ENCODE measurements at regions not wholly inside any gene's neighbourhood (a gene's known extent, or its start where the extent isn't known, plus 50 kb on each side); places are given as distances from the start of the nearest gene placed in this dataset.

DNA sequence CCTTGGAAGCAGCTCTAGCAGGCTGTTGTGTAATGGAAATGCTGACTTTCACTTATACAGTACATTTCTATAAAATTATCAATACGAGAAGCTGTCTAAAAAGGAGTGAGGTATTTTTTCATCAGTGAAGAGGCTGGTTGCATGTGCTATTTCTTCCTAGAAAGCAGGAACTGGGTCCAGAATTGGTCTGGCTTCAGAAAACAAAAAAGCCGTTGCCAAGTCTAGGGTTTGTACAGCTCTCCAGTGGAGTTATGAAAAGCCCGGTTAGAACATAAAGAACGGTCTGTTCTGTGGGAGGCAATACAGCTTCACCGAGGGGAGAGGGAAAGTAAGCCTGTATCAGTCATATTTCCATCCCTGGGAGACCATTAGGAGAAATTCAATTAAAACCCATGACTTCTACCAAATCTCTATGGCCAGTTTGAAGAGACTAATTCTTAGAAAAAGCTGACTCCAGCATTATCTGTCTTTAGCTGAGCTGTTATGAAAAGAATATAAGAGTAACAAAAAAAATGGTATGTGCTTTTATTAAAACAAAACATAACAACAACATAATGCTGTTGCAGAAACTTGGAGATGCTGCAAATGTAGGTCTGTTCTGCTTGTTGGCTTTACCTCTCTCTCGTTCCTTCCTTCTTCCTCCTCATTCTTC is 217.0 kb downstream of the CMPK2 start:
- DNase-seq = no peak

DNA sequence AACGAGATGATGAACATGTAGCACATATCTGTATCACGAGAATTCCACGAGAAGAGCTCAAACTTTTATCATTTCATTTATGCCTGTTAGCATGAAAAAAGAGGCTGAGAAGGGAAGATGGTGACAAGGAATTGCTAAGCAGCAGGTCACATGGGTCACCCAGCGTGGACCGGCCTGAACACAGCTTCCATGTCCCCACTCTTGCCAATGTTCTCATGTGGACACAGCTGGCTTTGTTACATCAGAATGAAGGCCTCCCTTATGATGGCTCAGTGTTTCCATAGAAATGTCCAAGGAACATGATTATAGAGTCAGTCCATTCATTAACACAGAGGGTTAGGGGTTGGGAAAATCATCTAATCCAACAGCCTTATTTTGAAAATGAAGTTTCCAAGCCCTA is 215.4 kb downstream of the CMPK2 start:
- DNase-seq = no peak

DNA sequence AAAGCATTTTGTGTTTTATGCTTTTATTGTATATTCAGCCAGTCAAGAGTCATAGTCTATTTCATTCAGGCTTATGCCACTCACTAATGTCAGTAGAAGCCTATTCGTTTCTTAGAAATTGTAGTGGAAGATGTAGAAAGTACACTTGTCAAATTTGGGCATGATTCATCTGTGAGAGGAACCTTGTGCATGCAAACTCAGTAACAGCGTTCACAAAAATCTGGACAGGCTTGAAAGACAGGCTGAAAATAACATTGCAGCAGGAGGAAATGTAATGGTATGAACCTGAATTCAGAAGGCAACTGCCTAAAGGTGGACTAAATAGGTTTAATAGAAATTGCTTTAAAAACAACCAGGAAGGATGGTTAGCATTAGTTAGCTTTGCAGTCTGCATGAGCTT is 213.5 kb downstream of the CMPK2 start:
- DNase-seq = no peak

DNA sequence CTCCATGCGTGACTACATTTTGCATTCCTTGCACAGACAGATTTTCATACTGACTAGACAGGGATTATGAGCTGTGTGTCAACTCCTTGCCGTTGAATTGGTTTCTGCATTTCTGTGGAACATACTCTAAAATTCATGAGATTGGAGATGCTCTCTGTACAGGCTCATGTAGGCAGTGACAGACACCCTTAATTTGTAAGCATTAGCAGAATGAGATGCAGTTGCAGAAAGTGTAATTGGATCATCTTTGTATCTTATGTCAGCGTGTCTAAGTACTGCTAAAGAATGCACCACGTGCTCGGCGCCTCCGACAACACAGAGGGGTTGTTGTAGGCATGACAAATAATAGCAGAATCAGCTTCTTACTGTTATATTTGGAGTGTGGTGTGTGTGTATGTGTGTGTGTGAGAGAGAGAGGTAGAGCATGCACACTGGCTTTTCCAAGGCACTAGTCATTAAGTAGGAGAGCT is 212.4 kb downstream of the CMPK2 start:
- DNase-seq = no peak

DNA sequence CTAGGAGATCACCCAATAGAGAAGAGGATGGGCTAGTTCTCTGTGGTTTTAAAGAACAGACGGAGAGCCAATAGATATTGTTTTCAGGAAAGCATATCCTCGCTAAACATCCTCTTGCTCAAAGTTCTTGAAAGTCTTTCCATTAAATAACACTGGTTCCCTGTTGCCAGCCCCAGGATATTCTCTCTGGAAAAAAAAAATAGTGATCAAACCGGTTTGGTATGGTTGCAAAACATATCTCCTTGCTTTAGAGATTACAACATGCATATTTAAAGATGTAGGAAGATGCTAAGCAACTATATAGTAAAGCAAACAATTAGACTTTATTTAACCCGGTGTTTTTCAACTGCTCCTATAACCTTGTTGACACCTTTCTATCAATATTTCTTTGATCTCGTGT is 211.4 kb downstream of the CMPK2 start:
- DNase-seq = no peak

DNA sequence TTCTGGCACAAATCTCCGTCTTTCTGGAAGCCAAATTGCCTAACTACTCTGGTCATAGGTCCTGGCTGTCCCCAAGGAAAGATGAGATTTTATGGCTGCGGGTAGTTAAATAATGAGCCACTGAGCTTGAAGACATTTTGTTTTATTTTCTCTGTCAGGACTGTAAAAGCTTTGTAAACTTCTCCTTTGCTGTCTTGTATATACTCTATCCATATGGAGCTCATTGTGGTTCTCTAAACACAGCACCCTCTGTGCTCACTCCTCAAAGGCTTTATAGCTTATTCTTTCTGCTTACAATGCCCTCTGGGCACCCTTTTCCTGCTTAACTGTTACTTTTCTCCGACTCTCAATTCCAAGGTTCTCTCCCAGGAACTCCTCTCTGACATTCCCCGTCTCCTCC is 209.1 kb downstream of the CMPK2 start:
- no peak for DNase-seq

DNA sequence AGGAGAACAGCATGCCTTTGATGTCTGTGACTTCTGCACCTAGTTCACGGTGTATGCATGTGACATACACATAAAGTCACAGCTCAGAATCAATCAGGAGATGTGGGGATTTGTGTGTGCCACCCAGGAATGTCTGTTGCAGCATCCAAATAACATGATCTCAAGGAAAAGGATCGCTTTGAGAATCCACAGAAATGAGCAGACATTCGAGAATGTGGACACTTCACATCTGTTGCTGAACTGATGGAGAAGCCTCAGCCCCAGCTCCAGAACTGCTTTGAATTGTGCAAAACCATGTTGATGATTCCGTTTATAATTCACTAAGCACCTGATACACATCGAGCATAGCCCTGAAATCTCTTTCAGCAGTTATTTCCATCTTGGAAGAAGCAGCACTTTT is 208.6 kb downstream of the CMPK2 start:
- DNase-seq = no peak

DNA sequence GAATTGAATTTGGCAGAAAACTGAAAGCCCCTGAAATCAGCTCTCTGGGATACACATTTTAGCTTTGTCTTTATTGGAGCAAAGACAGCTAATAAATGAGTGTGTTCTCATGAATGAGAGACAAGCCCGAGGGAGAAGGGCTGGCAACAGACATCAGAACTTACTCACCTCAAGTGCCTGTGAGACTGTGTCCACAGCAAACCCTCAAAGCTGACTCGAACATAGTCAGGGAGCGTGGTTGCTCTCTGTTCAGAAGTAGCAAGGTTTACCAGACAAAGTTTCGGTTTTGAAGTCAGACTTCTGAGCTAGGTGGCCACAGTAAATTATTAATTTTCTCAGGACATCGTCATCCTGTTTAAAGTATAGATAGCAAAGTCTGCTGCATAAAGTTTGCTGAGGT is 207.9 kb downstream of the CMPK2 start:
- no peak for DNase-seq

DNA sequence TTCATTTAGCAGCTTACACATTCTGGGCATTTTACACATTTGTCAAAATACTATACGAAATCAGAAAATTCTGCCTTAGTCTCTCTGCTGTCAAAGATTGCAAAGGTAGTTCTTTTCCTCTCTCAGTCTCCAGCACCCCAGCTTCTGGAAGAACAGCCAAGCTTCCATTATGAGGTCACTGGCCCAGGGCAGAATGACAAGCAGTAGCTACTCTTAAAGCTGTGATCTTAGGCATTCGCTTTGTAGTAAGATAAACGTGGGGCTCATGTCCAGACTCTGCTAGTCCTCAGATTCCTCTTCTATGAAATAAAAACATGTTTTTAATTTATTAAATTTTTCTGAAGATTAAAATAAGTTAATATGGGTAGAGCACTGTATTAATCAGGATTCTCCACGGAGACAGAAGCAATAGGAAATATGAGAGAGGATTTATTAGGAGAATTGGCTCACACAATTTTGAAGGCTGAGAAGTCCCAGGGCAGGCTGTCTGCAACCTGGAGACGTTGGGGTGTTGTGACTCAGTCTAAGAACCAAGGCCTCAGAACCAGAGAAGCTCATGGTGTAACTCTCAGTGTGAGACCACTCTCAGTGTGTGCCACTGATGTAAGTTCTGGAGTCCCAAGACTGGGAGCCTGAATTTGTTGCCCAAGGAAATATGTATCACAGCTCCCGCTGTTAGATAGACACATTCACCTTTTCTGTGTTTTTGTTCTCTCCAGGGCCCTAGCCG is 201.2 kb downstream of the CMPK2 start:
- DNase-seq = no peak

DNA sequence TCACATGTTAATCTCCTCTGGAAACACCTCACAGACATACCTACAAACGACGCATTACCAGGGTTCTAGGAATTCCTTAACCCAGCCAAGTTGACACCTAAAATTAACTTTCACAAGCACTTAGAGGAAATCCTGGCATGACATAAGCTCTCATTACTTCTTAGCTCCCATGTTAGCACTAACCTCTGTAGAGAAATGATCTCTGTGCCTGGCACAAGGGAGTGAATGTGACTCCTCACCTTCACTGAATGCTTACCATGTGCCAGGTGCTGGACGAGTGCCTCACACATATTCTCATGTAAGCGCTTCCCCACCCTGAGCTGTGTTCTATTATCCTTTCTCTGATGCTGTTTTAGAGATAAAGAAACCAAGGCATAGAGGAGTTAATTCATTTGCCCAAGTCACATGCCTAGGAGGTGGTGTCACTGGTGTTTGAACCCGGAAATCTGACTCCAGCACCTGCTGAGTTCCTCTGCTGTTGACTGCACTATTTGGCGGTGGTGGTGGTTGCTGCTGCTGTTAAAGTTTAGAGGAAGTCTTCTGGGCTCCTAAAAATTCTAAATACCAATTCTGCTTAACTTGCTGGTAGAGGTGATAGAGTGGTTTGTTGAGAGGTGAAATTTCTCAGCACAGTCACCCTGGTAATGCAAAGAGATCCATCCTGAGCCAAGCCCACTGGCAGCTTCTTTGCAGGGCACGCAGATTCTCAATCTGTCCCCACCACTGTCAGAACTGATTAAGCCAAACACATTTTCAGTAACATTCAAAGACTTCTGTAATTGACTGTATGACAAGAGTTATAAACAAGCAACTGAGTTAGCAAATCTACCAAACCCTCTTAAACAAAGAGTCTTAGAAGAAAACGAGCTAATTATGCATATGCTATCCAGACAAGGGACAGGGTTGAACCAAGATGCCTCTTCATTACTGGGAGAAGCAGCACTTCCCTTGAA is 200.3 kb downstream of the CMPK2 start:
- DNase-seq = no peak

DNA sequence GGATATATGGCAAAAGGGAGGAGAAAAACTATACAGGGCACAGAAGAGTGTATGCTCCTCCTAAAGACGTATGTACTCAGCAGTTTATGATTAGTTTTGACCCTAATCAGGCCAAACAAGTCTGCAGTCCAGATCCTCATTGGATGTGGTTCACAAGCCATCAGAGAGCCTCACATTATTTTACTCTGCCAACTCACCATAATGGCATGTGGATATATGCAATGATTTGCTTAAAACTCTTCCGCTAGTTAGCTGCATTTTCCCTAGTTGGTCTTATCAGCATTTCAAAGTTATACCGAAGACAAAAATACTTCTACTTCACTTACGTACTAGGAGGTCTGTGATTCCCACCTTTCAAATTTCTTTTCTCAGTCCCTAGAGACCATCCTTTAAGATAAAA is 198.4 kb downstream of the CMPK2 start:
- DNase-seq = no peak

DNA sequence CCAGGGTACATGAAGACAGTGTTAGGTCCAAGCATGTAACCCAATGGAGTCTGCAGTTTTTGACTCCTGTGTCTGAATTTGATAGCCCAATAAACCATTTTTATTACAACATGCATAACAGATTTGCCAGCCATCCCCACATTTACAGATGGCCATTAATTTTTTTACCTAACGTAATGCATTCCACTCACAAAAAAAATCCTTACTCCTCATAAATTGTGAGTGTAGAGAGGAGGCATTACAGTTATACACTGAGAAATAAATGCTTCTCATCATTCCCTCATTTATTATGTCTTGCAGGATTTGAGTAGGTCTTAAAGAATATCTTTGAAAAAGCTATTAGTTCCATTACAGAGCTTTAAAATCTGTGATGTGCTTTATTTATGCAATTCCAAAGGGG is 193.8 kb downstream of the CMPK2 start:
- DNase-seq = no peak

DNA sequence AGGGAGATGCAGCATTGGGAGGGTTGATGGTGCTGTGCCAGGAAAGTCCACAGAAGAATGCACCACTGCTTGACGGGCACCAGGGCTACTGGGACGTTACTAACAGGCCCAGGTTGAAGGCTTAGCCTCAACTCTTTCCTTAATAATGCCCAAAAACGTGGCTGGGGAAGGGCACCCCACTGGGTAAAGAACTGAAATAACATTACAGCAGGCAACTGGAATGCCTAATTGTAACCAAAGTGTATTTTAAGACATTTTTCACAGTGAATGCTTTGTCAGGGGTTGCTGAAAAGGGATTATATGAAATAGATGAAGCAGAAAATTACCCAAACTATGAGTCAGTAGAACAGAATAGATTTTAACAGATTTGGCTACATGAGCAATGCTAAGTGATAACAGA is 191.3 kb downstream of the CMPK2 start:
- DNase-seq = no peak

DNA sequence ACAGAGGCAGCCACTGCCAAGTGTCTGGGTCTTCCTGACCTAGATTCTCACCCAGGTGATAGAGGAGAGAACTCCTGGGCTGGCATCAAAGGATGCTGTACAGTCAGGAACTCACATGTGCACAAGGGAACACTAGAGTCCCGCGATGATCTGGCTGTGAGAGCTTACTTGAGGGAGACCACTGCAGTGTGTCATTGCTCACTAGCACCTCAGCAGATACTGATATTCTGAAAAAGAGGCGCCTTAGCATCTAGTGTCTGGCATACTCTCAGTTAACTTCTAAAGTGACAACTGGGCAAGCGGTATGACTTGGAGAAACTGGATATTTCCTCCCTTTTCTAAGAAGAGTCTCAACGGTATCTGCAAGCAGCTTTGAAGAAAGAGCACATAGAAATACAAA is 189.9 kb downstream of the CMPK2 start:
- DNase-seq = no peak

DNA sequence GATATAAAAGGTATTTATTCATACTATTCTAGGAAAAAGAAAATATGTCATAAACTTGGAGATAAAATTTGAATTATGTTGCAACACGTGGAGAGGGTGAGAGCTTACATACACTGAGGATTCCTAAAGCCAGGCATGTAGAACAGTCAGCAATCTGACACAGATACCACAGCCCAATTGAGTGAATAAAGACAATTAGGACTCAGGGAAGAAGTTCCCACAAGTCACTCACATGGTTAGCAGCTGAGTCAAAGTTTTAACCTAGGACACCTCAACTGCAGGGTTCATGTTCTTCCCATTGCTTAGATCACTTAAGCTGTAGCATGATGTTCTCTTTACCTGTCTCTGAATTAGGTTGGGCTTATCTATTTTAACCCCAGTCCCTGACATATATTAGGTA is 189.5 kb downstream of the CMPK2 start:
- no peak for DNase-seq

DNA sequence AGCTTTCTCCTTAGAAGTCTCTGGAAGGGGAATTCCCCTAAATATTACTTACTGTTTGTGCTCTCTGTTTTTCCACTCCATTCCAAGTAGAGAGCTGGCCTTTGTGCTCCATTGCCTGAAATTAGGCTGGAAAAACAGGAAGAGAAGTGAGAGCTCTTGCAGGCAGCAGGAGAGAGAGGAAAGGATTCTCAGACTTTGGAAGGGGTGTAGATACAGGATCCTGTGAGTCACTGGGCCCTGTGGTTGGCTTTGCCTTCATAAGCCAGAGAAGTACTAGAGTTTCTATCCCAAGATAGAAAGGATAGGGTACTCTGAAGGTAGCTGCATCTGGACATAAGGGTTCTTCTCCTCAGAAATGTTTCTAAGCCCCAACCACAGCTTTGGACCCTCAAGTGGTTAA is 188.9 kb downstream of the CMPK2 start:
- no peak for DNase-seq

DNA sequence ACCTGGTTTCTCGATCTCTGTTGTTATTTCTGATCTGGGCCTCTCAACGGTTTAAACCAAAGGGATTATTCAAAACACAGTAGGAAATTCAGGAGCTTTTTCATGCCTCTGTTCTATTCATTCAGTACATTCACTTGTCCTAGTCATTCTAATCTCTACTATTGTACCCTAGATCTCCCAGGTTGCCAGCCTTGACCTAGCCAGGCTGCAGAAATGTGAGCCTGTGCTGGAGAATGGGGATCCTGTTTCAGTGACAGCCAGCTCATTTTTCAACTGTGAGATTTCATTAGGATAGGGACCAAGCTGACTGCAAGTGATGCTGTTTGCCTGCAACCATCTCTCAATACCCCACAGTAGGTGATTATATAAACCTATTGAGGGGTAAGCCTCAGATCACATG is 186.2 kb downstream of the CMPK2 start:
- no peak for DNase-seq

DNA sequence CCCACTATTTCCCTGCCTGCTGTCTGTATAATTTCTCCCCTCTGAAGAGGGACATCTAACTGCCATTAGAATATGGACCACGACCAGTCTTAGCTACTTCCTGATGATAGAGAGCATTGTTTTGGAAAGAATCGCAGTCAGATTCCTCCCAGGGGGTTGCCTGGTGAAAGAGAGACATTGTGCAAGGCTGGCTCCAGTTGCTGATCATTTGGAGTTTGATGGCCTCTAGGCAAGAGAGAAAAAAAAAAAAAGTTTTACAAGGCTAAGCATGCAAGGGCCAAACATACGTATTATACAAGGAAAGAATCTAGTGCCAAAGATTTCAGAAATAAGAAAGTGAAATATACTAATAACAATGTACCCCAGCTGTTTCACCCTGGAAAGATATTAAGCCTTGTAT is 182.2 kb downstream of the CMPK2 start:
- DNase-seq = no peak

DNA sequence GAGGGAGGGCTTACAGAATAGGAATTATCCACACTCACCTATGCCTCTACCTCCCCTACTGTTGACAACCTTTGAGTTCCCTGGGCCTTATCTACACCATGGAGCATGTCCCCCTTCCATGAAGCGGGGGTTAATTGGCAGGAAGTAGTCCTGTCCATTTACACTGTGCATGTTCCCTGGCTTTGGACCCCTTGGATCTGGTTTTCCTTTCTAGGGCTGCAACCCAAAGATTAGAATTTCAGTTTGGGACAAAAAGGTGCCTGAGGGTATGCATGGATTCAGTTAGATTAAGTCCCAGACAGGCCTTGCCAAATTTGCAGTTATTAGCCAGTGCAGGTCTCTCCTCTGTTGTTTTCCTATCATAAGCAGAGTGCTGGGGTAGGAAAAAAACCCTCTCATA is 180.3 kb downstream of the CMPK2 start:
- DNase-seq = no peak

DNA sequence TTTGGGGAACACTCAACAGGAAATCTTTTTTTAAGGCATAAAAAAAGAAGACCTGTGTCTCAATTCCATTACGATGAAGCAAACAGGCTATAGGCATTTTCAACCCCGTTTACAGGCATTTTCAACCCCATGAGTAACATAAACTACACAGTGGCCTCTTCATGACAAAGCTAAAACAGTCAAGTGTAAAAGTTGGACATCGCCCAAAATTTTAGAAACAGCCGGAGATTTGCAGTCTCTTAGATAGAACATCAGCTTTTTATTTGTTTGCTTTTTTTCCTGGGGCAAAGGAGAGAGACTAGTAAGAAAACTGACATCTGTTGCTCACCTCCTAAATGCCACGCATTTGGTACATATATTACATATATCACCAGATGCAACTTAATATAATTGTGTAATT is 173.7 kb downstream of the CMPK2 start:
- no peak for DNase-seq

DNA sequence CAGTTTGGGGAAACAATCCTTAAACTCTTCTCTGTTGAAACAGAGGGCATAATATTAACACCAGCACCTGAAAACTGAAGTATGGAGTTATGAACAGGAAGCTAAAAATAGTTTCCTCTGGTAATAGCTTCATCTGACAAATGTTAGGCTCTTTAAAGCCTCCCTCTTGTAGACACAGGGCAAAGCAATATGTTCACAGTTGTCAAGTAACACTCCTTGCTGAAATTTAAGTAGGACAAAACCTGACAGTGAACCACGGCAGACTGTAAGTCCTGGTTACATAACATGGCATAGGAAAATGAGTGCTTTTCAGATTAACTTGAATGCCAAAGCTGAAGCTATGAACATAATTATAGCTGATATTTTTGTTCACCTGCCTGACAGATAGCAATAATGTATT is 172.9 kb downstream of the CMPK2 start:
- DNase-seq = no peak

DNA sequence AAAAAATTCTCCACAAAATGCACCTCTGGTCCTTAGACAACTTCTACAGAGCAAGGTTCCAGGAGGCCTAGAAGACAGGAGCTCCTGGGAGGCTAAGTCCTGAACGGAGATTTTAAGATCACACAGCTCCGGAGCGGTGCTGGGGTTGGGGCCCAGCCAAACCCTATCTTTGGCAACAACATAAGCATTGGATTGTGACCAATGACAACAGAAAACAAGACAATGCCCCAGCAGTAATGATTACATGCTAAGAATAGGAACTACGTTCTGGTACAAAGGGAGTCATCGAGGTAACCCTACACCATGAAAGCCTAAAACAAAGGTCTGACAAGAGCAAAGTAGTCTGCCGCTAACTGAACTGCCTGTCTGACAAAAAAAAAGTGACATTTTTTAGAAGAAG is 171.2 kb downstream of the CMPK2 start:
- no peak for DNase-seq

DNA sequence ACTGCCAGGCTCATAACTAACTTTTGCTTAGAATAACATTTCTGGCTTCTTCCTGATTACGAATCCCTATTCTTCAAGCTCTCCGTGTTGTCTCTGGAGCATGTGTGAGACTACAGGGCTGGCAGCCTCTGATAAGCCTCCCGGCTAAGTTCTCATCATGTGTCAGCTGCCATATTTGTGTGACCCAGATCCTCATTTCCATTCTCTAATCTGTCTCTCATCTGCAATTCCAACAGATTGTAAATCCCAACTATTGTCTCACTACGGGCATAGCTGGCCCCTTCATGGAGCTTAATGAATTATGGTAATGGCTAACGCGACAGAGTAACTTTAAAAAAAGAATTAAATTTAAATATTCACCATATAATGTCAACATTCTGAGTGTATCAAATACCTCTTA is 165.4 kb downstream of the CMPK2 start:
- DNase-seq = no peak

DNA sequence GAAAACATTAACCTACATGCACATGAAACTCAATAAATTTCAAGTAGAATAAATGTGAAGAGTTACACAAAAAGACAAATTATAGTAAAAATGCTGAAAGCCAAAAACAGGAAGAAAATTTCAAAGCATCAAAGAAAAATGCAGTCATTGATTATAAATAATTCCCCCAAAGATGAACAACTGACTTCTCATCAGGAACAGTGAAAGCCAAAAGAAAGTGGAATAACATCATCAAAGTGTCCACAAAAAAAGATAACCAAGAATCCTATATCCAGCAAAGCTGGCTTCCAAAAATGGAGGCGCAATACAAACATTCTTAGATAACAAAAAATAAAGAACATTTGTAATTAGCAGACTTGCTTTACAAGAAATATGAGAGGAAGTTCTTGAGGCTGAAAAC is 161.6 kb downstream of the CMPK2 start:
- no peak for DNase-seq

All from NCI-H1930 (cell line).